SK-N-SH treated with all-trans-retinoic acid at 6 μM for 48 hours (cell line): ENCODE measurements at regions not wholly inside any gene's neighbourhood (a gene's known extent, or its start where the extent isn't known, plus 50 kb on each side); places are given as distances from the start of the nearest gene placed in this dataset.

Experiments used
- ATAC-seq: fragments of 200-7000 bp; cut with Tn5 transposase; 3 replicates; pipeline ENCODE4 v1.9.1; 2020; ENCODE audit warnings: mild to moderate bottlenecking, moderate library complexity
- ARNTL ChIP-seq: fragments of 450-650 bp; formaldehyde crosslinking; IDR thresholded peaks from 2 replicates; pipeline ENCODE4 v1.5.0; 2020; ENCODE audit warnings: low read depth, mild to moderate bottlenecking, moderate library complexity, borderline replicate concordance
- CREB5 ChIP-seq: fragments of 250-450 bp; sonication (Bioruptor Pico); IDR thresholded peaks from 2 replicates; pipeline ENCODE4 v1.5.1; 2020; ENCODE audit warnings: low read depth, mild to moderate bottlenecking, moderate library complexity
- CSDC2 ChIP-seq: fragments of 250-450 bp; sonication (Bioruptor Pico); IDR thresholded peaks from 2 replicates; pipeline ENCODE4 v1.5.0; 2020; ENCODE audit warnings: mild to moderate bottlenecking, moderate library complexity
- CSRNP3 ChIP-seq: fragments of 250-450 bp; sonication (Bioruptor Pico); IDR thresholded peaks from 2 replicates; pipeline ENCODE4 v1.5.1; 2021; ENCODE audit warnings: mild to moderate bottlenecking, moderate library complexity
- ESRRG ChIP-seq: fragments of 250-450 bp; sonication (Bioruptor Pico); IDR thresholded peaks from 2 replicates; pipeline ENCODE4 v1.6.1; 2021; ENCODE audit warnings: mild to moderate bottlenecking
- GLIS3 ChIP-seq: fragments of 250-450 bp; sonication (Bioruptor Pico); IDR thresholded peaks from 2 replicates; pipeline ENCODE4 v1.5.0; 2020; ENCODE audit warnings: mild to moderate bottlenecking, moderate library complexity
- ISL1 ChIP-seq: fragments of 250-450 bp; sonication (Bioruptor Pico); IDR thresholded peaks from 2 replicates; pipeline ENCODE4 v2.1.2; 2022; ENCODE audit warnings: mild to moderate bottlenecking, moderate library complexity
- OSR1 ChIP-seq: fragments of 250-450 bp; sonication (Bioruptor Pico); IDR thresholded peaks from 2 replicates; pipeline ENCODE4 v1.8.0; 2022; ENCODE audit warnings: moderate library complexity, mild to moderate bottlenecking, inconsistent platforms
- PATZ1 ChIP-seq: fragments of 250-450 bp; sonication (Bioruptor Pico); IDR thresholded peaks from 2 replicates; pipeline ENCODE4 v1.8.0; 2020; ENCODE audit warnings: mild to moderate bottlenecking, moderate library complexity, borderline replicate concordance
- POU6F1 ChIP-seq: fragments of 250-450 bp; sonication (Bioruptor Pico); IDR thresholded peaks from 2 replicates; pipeline ENCODE4 v1.8.0; 2021; ENCODE audit warnings: low read depth, mild to moderate bottlenecking, moderate library complexity, borderline replicate concordance
- PPARA ChIP-seq: fragments of 250-450 bp; sonication (Bioruptor Pico); IDR thresholded peaks from 2 replicates; pipeline ENCODE4 v1.5.0; 2020; ENCODE audit warnings: mild to moderate bottlenecking, borderline replicate concordance
- RARB ChIP-seq: fragments of 250-450 bp; sonication (Bioruptor Pico); IDR thresholded peaks from 2 replicates; pipeline ENCODE4 v1.8.0; 2021; ENCODE audit warnings: mild to moderate bottlenecking, moderate library complexity
- SNAI2 ChIP-seq: fragments of 250-450 bp; sonication (Bioruptor Pico); IDR thresholded peaks from 2 replicates; pipeline ENCODE4 v1.5.0; 2020; ENCODE audit warnings: mild to moderate bottlenecking, moderate library complexity
- TCF4 ChIP-seq: fragments of 250-450 bp; sonication (Bioruptor Pico); IDR thresholded peaks from 2 replicates; pipeline ENCODE4 v1.8.0; 2021; ENCODE audit warnings: mild to moderate bottlenecking, moderate library complexity, borderline replicate concordance
- TOX ChIP-seq: fragments of 250-450 bp; sonication (Bioruptor Pico); IDR thresholded peaks from 2 replicates; pipeline ENCODE4 v1.8.0; 2021; ENCODE audit warnings: mild to moderate bottlenecking, moderate library complexity, borderline replicate concordance
- TSHZ2 ChIP-seq: fragments of 250-450 bp; sonication (Bioruptor Pico); IDR thresholded peaks from 2 replicates; pipeline ENCODE4 v1.5.0; 2020; ENCODE audit warnings: mild to moderate bottlenecking, moderate library complexity
- ZC3H10 ChIP-seq: fragments of 250-450 bp; sonication (Bioruptor Pico); IDR thresholded peaks from 2 replicates; pipeline ENCODE4 v1.5.1; 2021; ENCODE audit warnings: mild to moderate bottlenecking, moderate library complexity
- ZFP3 ChIP-seq: fragments of 250-450 bp; sonication (Bioruptor Pico); IDR thresholded peaks from 2 replicates; pipeline ENCODE4 v1.5.0; 2020; ENCODE audit warnings: mild to moderate bottlenecking, moderate library complexity
- ZFP30 ChIP-seq: fragments of 450-650 bp; formaldehyde crosslinking; IDR thresholded peaks from 2 replicates; pipeline ENCODE4 v1.5.0; 2022; ENCODE audit warnings: mild to moderate bottlenecking, moderate library complexity
- ZNF565 ChIP-seq: fragments of 450-650 bp; formaldehyde crosslinking; conservative IDR thresholded peaks from 2 replicates; pipeline ENCODE4 v1.5.0; 2020; ENCODE audit warnings: low read depth, mild to moderate bottlenecking, moderate library complexity
- ZNF70 ChIP-seq: fragments of 450-650 bp; formaldehyde crosslinking; IDR thresholded peaks from 2 replicates; pipeline ENCODE4 v1.5.0; 2020; ENCODE audit warnings: mild to moderate bottlenecking, moderate library complexity
- ZNF8 ChIP-seq: fragments of 450-650 bp; formaldehyde crosslinking; IDR thresholded peaks from 2 replicates; pipeline ENCODE4 v1.5.0; 2020; ENCODE audit warnings: mild to moderate bottlenecking, moderate library complexity

GRCh38 chr9:23288545-23288944 is 537.5 kb downstream of the ELAVL2 start:
- ATAC-seq, result no peak
- TF ChIP-seq PPARA (no peak), CSDC2 (CRISPR knock-in tag) (no peak), CSRNP3 (no peak)
- TF ChIP-seq, all 23 proteins: peak for 0

GRCh38 chr9:23290973-23291372 is 535.1 kb downstream of the ELAVL2 start:
- TF ChIP-seq ISL1 (CRISPR knock-in tag), result no peak
- TF ChIP-seq ZFP3 (CRISPR knock-in tag), result no peak
- TF ChIP-seq ZNF8 (CRISPR knock-in tag), result no peak
- no peak for TF ChIP-seq TSHZ2 (CRISPR knock-in tag)
- no peak for TF ChIP-seq GLIS3 (CRISPR knock-in tag)
- no peak for TF ChIP-seq ZNF70 (CRISPR knock-in tag)
- no peak for TF ChIP-seq OSR1 (CRISPR knock-in tag)
- no peak for TF ChIP-seq CREB5 (CRISPR knock-in tag)
- ATAC-seq, result no peak

- no peak for ATAC-seq
- TF ChIP-seq ZNF70 (CRISPR knock-in tag) (no peak), SNAI2 (CRISPR knock-in tag) (no peak), CSRNP3 (no peak), ZFP3 (CRISPR knock-in tag) (no peak), POU6F1 (CRISPR knock-in tag) (no peak), CREB5 (CRISPR knock-in tag) (no peak), ESRRG (no peak), CSDC2 (CRISPR knock-in tag) (no peak), ZNF8 (CRISPR knock-in tag) (no peak), PPARA (no peak), ARNTL (CRISPR knock-in tag) (no peak), TSHZ2 (CRISPR knock-in tag) (no peak), ZNF565 (no peak), ZFP30 (CRISPR knock-in tag) (no peak), TCF4 (CRISPR knock-in tag) (no peak), RARB (no peak), ZC3H10 (CRISPR knock-in tag) (no peak), PATZ1 (no peak), TOX (no peak), ISL1 (CRISPR knock-in tag) (no peak)
- TF ChIP-seq, all 23 proteins: peak for 0
Measured at GRCh38 chr9:23302281-23302680, 523.8 kb downstream of the ELAVL2 start.
